SK-N-SH (cell line): ENCODE measurements at regions not wholly inside any gene's neighbourhood (a gene's known extent, or its start where the extent isn't known, plus 50 kb on each side); places are given as distances from the start of the nearest gene placed in this dataset.

ENCODE experiments used
- CTCF ChIA-PET: fragments of 300-600, 350-600 bp; formaldehyde crosslinking; extraction: SDS; loops from one replicate; lab custom pipeline; 2021; lab: Yijun Ruan, JAX
- POLR2A ChIA-PET: fragments of 350-600 bp; sonication (Branson Sonifier 250); formaldehyde crosslinking; extraction: SDS; loops from one replicate; lab custom pipeline; 2020; ENCODE audit warnings: antibody characterized with exemption, inconsistent platforms; lab: Yijun Ruan, JAX
- DNase-seq: peaks from one replicate; pipeline ENCODE4 v3.0.0; 2012
- H2AFZ ChIP-seq: fragments of 200-600 bp; sonication (generic); 2 replicates; pipeline ENCODE4 v1.8.1; 2016; ENCODE audit warnings: antibody characterized with exemption, mild to moderate bottlenecking, low read depth
- H3F3A ChIP-seq: fragments of 200-600 bp; sonication (generic); replicated peaks from 2 replicates; pipeline ENCODE3; 2016; ENCODE audit warnings: antibody characterized with exemption, mild to moderate bottlenecking; ENCODE audit not compliant: insufficient read depth
- H3K27ac ChIP-seq, 2 experiments: fragments of 200-500 bp in 1 of 2; fragments of 200-600 bp in 1 of 2; sonication (Bioruptor generic) in 1 of 2; sonication (generic), shearing (Covaris generic) in 1 of 2; 2 replicates each; pipeline versions ENCODE4 v1.5.1 to v1.6.1; 2014 to 2016; ENCODE audit warnings: low read depth in 2 of 2, inconsistent platforms in 1 of 2, low read length in 1 of 2, mild to moderate bottlenecking in 1 of 2, mixed read lengths in 1 of 2
- H3K27me3 ChIP-seq: fragments of 200-600 bp; sonication (generic), shearing (Covaris generic); 2 replicates; pipeline ENCODE4 v1.6.1; 2016; ENCODE audit warnings: mixed run types; ENCODE audit not compliant: insufficient read depth
- H3K36me3 ChIP-seq, 2 experiments: fragments of 200-500 bp in 1 of 2; fragments of 200-600 bp in 1 of 2; sonication (Bioruptor generic) in 1 of 2; sonication (generic) in 1 of 2; replicated peaks in 1 of 2; 2 replicates each; pipeline versions ENCODE3 to v1.5.1; 2014 to 2016; ENCODE audit warnings: low read length in 1 of 2, mild to moderate bottlenecking in 1 of 2; ENCODE audit not compliant: insufficient read depth in 2 of 2, control insufficient read depth in 1 of 2
- H3K4me1 ChIP-seq, 2 experiments: fragments of 200-500 bp in 1 of 2; fragments of 200-600 bp in 1 of 2; sonication (Bioruptor generic) in 1 of 2; sonication (generic), shearing (Covaris generic) in 1 of 2; 2 replicates each; pipeline versions ENCODE4 v1.5.1 to v1.6.1; 2014 to 2016; ENCODE audit warnings: low read depth in 1 of 2, low read length in 1 of 2, mixed run types in 1 of 2; ENCODE audit not compliant: insufficient read depth in 2 of 2, control insufficient read depth in 1 of 2
- H3K4me2 ChIP-seq: fragments of 200-600 bp; sonication (generic), shearing (Covaris generic); 2 replicates; pipeline ENCODE4 v1.6.1; 2017; ENCODE audit warnings: mixed run types
- H3K4me3 ChIP-seq, 2 experiments: fragments of 200-500 bp in 1 of 2; fragments of 200-600 bp in 1 of 2; sonication (Bioruptor generic) in 1 of 2; sonication (generic), shearing (Covaris generic) in 1 of 2; 2 replicates each; pipeline versions ENCODE4 v1.5.1 to v1.8.1; 2014 to 2016; ENCODE audit warnings: low read depth in 2 of 2, inconsistent platforms in 1 of 2, low read length in 1 of 2, mild to moderate bottlenecking in 1 of 2, mixed read lengths in 1 of 2, moderate library complexity in 1 of 2
- H3K79me2 ChIP-seq: fragments of 200-600 bp; sonication (generic); 2 replicates; pipeline ENCODE4 v1.8.1; 2017; ENCODE audit warnings: mild to moderate bottlenecking; ENCODE audit not compliant: insufficient read depth
- H3K9ac ChIP-seq: fragments of 200-600 bp; sonication (generic); 2 replicates; pipeline ENCODE4 v1.6.1; 2017; ENCODE audit warnings: mixed run types
- H3K9me2 ChIP-seq: fragments of 200-600 bp; sonication (generic); 2 replicates; pipeline ENCODE4 v1.6.1; 2017; ENCODE audit warnings: mixed run types
- H3K9me3 ChIP-seq: fragments of 200-600 bp; sonication (generic); 2 replicates; pipeline ENCODE4 v1.6.1; 2017; ENCODE audit warnings: mixed run types, mild to moderate bottlenecking, moderate library complexity
- H4K20me1 ChIP-seq: fragments of 200-600 bp; sonication (generic); 2 replicates; pipeline ENCODE4 v1.6.1; 2017; ENCODE audit warnings: mild to moderate bottlenecking, mixed run types; ENCODE audit not compliant: insufficient read depth
- CHD2 ChIP-seq: fragments of 150-350 bp; IDR thresholded peaks from 2 replicates; pipeline ENCODE4 v1.6.1; 2018; ENCODE audit warnings: low read length; ENCODE audit not compliant: partially characterized antibody
- CTCF ChIP-seq: fragments of 200-600 bp; sonication (generic); IDR thresholded peaks from 2 replicates; pipeline ENCODE4 v1.6.1; 2017; ENCODE audit warnings: antibody characterized with exemption, mild to moderate bottlenecking, moderate library complexity
- EP300 ChIP-seq, 2 experiments: IDR thresholded peaks; 2 replicates each; pipeline versions ENCODE4 v1.4.0 to v1.6.1; 2012; ENCODE audit warnings: borderline replicate concordance in 1 of 2, low read depth in 1 of 2, low read length in 1 of 2
- EZH2phosphoT487 ChIP-seq: fragments of 200-600 bp; sonication (generic); IDR thresholded peaks from 2 replicates; pipeline ENCODE4 v1.6.1; 2017; ENCODE audit warnings: low read depth, mixed run types, mild to moderate bottlenecking, antibody characterized with exemption, moderate library complexity, borderline replicate concordance
- FOSL2 ChIP-seq: IDR thresholded peaks from 2 replicates; pipeline ENCODE4 v1.4.0; 2012; ENCODE audit warnings: low read depth, mild to moderate bottlenecking, moderate library complexity, borderline replicate concordance
- FOXM1 ChIP-seq: IDR thresholded peaks from 2 replicates; pipeline ENCODE4 v1.4.0; 2012; ENCODE audit warnings: low read depth, mild to moderate bottlenecking
- GABPA ChIP-seq: IDR thresholded peaks from 2 replicates; pipeline ENCODE4 v1.4.0; 2012; ENCODE audit warnings: low read depth, mild to moderate bottlenecking
- JUND ChIP-seq: IDR thresholded peaks from 2 replicates; pipeline ENCODE4 v1.4.0; 2012
- MAX ChIP-seq: IDR thresholded peaks from 2 replicates; pipeline ENCODE4 v1.4.0; 2012; ENCODE audit warnings: low read depth
- MEF2A ChIP-seq: IDR thresholded peaks from 2 replicates; pipeline ENCODE4 v1.4.0; 2012; ENCODE audit warnings: low read depth, borderline replicate concordance
- NRF1 ChIP-seq: IDR thresholded peaks from 2 replicates; pipeline ENCODE4 v1.6.1; 2012; ENCODE audit warnings: low read depth, mild to moderate bottlenecking, low read length
- REST ChIP-seq: IDR thresholded peaks from 2 replicates; pipeline ENCODE4 v1.6.1; 2012; ENCODE audit warnings: mild to moderate bottlenecking, low read depth, low read length, moderate library complexity
- RFX5 ChIP-seq: IDR thresholded peaks from 2 replicates; pipeline ENCODE4 v1.6.1; 2012; ENCODE audit warnings: mild to moderate bottlenecking, improper control_type of control experiment, low read length
- RXRA ChIP-seq: IDR thresholded peaks from 2 replicates; pipeline ENCODE4 v1.4.0; 2012; ENCODE audit warnings: low read depth, mild to moderate bottlenecking, borderline replicate concordance
- SMC3 ChIP-seq: IDR thresholded peaks from 2 replicates; pipeline ENCODE4 v1.6.1; 2012; ENCODE audit warnings: low read depth, low read length, improper control_type of control experiment
- TAF1 ChIP-seq: IDR thresholded peaks from 2 replicates; pipeline ENCODE4 v1.6.1; 2012; ENCODE audit warnings: low read depth, mild to moderate bottlenecking, low read length, moderate library complexity, borderline replicate concordance
- TCF12 ChIP-seq: IDR thresholded peaks from 2 replicates; pipeline ENCODE4 v1.4.0; 2012
- TEAD4 ChIP-seq: IDR thresholded peaks from 2 replicates; pipeline ENCODE4 v1.4.0; 2012; ENCODE audit warnings: mild to moderate bottlenecking, borderline replicate concordance; ENCODE audit not compliant: insufficient read depth
- YY1 ChIP-seq: IDR thresholded peaks from 2 replicates; pipeline ENCODE4 v1.4.0; 2012; ENCODE audit warnings: low read depth, mild to moderate bottlenecking
- WGBS: methylation state at CpG from one replicate; pipeline ENCODE4 v1.1.6; 2017; ENCODE audit warnings: low lambda C conversion rate; 5-methylcytosine and 5-hydroxymethylcytosine counted together
- TF ChIP-seq, protein P1 (sequence below): fragments of 150-350 bp; IDR thresholded peaks from 2 replicates; pipeline ENCODE4 v1.6.1; 2017; ENCODE audit warnings: antibody characterized with exemption, low read length, low read depth, borderline replicate concordance

GRCh38 chr3:81432456-81432855, 329.0 kb downstream of the GBE1 start:
- no peaks in the 10 kb centered on the region for H3K27me3 ChIP-seq
- H3K4me2 ChIP-seq = no peak overlapping the region
- H3K9ac ChIP-seq = no peak overlapping the region
- no peak overlapping the region for H2AFZ ChIP-seq
- no peaks in the 10 kb centered on the region for H3F3A ChIP-seq
- no peaks in the 10 kb centered on the region for H3K36me3 ChIP-seq
- H3K27ac ChIP-seq = no peak overlapping the region
- WGBS = 75% methylated on average over 2 of the region's 2 CpGs
- DNase-seq = no peak
- no peak for TF ChIP-seq TCF12
- TF ChIP-seq NRF1 = no peak
- no peak for TF ChIP-seq RXRA
- TF ChIP-seq SMC3 = no peak
- no peak for TF ChIP-seq MAX
- TF ChIP-seq REST = no peak
- TF ChIP-seq JUND = no peak
- no peak for TF ChIP-seq GABPA
- no peak for TF ChIP-seq EZH2phosphoT487
- TF ChIP-seq CTCF = no peak
- no peak for TF ChIP-seq EP300 (IDR thresholded peaks at IDR 0.05; ENCODE audit: borderline replicate concordance in 1 of 2, low read depth in 1 of 2, low read length in 1 of 2)
- no peak for TF ChIP-seq YY1
- no peak for TF ChIP-seq CHD2
- no peak for TF ChIP-seq TAF1
- no peak for TF ChIP-seq FOSL2
- TF ChIP-seq, protein P1, sequence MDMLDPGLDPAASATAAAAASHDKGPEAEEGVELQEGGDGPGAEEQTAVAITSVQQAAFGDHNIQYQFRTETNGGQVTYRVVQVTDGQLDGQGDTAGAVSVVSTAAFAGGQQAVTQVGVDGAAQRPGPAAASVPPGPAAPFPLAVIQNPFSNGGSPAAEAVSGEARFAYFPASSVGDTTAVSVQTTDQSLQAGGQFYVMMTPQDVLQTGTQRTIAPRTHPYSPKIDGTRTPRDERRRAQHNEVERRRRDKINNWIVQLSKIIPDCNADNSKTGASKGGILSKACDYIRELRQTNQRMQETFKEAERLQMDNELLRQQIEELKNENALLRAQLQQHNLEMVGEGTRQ = no peak
- no peak for TF ChIP-seq MEF2A
- TF ChIP-seq RFX5 = no peak
- TF ChIP-seq FOXM1 = no peak
- no peak for TF ChIP-seq TEAD4
- no peaks in the 10 kb centered on the region for H3K79me2 ChIP-seq
- no peaks in the 10 kb centered on the region for H4K20me1 ChIP-seq
- ChIA-PET POLR2A (no interaction called here), CTCF (no interaction called here)
- no peaks in the 10 kb centered on the region for H3K9me2 ChIP-seq
- H3K4me1 ChIP-seq = no peaks in the 10 kb centered on the region; a peak in 1 of 4 replicates
- H3K4me3 ChIP-seq = no peak overlapping the region
- H3K9me3 ChIP-seq = no peaks in the 10 kb centered on the region
